AG10803 (cell line): ENCODE measurements at regions not wholly inside any gene's neighbourhood (a gene's known extent, or its start where the extent isn't known, plus 50 kb on each side); places are given as distances from the start of the nearest gene placed in this dataset.

Source experiments
- DNase-seq: peaks from one replicate; pipeline ENCODE4 v3.0.0; 2010; ENCODE audit warnings: low read depth
- H3K4me3 ChIP-seq: 2 replicates; pipeline ENCODE4 v1.5.1; 2011; ENCODE audit warnings: mild to moderate bottlenecking, low read length, control low read depth
- TF ChIP-seq, protein P1 (sequence below): conservative IDR thresholded peaks from 2 replicates; pipeline ENCODE4 v1.5.1; 2011; ENCODE audit warnings: mild to moderate bottlenecking, low read length, control low read depth, inconsistent platforms

DNA sequence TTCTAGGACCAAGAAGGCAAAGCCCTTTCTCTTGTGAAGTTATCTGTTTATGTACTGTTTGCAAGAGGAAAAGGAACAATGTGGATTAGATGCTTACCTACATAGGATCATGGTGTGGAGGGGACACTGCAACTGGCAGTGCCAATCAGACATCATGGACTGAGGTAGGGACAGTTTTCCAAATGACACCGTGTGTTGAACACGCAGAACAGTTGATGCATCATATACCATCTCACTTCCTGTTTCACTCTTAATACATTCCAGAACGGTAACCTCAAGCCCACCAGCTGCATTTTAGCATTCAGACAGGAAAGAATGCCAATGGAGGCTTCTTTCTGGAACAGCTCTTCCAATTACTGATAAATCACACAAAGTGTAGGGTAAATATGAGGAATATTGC lies 397.7 kb upstream of the LMCD1 start:
- DNase-seq, result no peak
- TF ChIP-seq, protein P1, sequence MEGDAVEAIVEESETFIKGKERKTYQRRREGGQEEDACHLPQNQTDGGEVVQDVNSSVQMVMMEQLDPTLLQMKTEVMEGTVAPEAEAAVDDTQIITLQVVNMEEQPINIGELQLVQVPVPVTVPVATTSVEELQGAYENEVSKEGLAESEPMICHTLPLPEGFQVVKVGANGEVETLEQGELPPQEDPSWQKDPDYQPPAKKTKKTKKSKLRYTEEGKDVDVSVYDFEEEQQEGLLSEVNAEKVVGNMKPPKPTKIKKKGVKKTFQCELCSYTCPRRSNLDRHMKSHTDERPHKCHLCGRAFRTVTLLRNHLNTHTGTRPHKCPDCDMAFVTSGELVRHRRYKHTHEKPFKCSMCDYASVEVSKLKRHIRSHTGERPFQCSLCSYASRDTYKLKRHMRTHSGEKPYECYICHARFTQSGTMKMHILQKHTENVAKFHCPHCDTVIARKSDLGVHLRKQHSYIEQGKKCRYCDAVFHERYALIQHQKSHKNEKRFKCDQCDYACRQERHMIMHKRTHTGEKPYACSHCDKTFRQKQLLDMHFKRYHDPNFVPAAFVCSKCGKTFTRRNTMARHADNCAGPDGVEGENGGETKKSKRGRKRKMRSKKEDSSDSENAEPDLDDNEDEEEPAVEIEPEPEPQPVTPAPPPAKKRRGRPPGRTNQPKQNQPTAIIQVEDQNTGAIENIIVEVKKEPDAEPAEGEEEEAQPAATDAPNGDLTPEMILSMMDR, result no peak
- H3K4me3 ChIP-seq, result no peak overlapping the region

DNA sequence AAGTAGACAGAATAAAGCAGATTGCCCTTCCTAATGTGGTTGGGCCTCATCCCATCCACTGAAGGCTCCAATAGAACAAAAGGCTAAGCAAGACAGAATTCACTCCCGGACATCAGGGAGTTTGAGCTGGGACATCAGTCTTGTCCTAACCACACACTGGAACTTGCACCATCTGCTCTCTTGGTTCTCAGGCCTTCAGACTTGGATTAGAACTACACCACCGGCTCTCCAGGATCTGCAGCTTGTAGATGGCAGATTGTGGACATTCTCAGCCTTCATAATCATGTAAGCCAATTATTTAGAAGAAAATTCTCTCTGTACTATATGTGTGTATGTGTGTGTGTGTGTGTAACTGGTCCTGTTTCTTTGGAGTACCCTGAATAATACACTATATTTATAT lies 394.7 kb upstream of the LMCD1 start:
- DNase-seq, result no peak
- TF ChIP-seq, protein P1, result no peak
- H3K4me3 ChIP-seq, result no peak overlapping the region

DNA sequence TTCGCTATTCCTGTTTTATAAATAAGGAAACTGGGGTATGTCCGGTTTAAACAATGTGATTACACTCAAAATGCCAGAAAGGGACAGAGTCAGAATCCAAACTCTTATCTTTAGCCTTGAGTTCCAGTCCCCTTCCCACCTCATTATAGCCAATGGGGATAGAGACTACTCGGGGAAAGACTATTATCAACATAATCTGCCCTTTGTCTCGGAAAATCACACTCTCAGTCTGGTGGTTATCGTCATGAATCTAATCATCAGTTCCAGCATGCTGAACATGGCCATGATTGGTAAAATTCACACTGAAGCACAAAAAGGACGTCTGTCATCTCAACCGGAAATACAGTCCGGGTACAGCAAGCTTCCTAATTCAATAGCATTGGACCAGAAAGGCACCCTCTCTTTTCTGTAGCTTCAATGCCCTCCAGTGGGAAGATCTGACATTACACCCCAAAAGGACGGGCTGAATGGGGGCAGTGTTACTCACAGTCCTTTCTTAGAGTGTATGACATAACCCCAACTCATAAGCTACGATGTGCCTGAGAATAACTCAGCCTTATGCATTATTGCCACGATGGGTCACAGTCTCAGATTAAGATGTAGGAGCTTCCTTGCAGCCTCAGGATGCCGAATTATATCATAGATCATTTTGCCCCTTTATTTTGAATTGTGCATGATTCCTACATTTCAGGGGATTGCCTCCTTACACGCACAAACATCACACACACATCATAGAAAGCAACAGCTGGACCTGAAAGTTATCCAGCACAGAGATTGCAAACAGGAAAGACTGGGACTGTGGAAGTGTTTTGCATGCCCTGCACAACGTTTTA lies 390.4 kb upstream of the LMCD1 start:
- H3K4me3 ChIP-seq, result peak overlapping the region; percentile 7; the same call in 1 of the 2 replicates
- TF ChIP-seq, protein P1, result peak; percentile 79
- DNase-seq, result peak; percentile 54

DNA sequence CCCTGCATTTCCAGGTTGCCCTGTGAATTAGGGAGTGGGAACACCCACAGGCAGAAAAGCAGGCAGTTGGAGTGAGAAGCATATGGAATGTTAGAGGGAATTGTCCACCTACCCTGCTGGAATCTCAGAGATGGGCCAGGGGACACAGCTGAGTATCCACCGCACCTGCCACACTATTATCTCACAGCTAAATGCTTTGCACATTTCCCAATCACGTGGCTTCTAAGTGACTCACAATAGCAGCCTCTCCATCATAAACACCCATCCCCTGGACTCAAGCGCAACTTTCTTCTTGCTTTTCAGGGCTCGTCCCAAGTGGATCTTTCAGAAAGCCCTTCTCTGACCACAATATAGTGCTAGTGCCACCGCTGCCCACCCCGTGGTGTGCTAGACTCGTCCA lies 389.0 kb upstream of the LMCD1 start:
- no peak overlapping the region for H3K4me3 ChIP-seq
- TF ChIP-seq, protein P1, result no peak
- no peak for DNase-seq

DNA sequence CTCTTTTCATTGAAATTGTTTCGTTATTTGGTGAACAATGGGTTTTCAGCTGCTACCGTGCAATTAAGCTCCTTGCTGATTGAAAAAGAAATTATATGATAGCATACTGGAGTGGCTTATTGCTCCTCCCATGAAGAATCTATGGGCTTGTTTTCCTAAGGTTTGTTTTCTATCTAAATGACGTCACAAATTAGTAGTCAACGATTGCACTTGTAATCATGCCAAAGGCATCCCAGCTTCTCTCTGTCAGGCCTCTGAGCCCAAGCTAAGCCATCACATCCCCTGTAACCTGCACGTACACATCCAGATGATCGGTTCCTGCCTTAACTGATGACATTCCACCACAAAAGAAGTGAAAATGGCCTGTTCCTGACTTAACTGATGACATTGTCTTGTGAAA lies 388.0 kb upstream of the LMCD1 start:
- no peak for DNase-seq
- TF ChIP-seq, protein P1, result no peak

DNA sequence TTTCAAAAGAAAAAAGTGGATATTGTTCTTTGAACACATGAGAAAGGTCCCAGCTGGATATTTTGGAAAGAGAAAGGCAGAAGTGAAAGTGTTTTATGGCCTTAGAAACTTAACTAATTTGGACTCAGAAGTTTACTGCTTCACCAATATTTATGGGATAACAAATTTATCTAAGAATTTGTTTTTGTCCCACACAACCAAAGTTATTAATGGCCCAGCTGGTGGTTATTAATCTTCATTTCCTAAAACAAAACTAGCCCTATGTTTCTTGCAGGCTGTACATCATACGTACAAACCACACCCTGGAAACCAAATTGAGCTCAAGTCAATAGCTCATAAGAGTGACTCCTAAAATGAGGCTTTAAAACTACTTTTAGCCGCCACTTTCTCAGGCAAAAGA lies 372.9 kb upstream of the LMCD1 start:
- H3K4me3 ChIP-seq, result no peak overlapping the region
- TF ChIP-seq, protein P1, result no peak
- no peak for DNase-seq

More for the DNA sequence above, 388.0 kb upstream of the LMCD1 start:
- no peak overlapping the region for H3K4me3 ChIP-seq

DNA sequence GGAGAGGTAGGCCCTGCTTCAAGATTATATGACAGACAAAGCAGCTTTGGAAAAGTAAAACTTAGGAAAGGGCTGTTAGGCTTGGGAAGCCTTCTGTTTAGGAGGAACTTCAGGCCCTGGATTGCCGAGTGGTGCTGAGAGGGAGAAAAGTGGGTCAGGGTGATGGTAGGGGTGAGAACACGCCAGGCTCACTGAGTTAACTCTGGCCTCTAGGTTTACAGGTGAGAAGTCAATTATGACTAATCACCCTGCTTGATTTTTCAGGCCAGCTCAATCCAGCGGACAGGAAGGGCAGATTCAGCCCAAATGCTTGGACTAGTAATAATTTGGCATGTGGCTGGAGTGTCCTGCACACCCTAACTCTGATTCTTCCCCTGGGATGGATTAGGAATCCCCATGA lies 365.1 kb upstream of the LMCD1 start:
- no peak overlapping the region for H3K4me3 ChIP-seq
- TF ChIP-seq, protein P1, result no peak
- no peak for DNase-seq
